Adrenal gland (tissue), 5 donors: ENCODE measurements at regions not wholly inside any gene's neighbourhood (a gene's known extent, or its start where the extent isn't known, plus 50 kb on each side); places are given as distances from the start of the nearest gene placed in this dataset.

Experiments
- CTCF ChIP-seq, 6 experiments: fragments of 450-650 bp in 4 of 6; fragments of 200-600 bp in 2 of 6; sonication (generic) in 1 of 6; IDR thresholded peaks; 1 replicate in 5 of 6; 2 replicates in 1 of 6; pipeline versions ENCODE4 v1.5.1 to v1.8.0; 2016 to 2021; ENCODE audit warnings: antibody characterized with exemption in 6 of 6, mild to moderate bottlenecking in 2 of 6, moderate library complexity in 1 of 6
- POLR2A ChIP-seq, 2 donors: fragments of 450-650 bp; IDR thresholded peaks; one replicate each; pipeline ENCODE4 v1.6.1; 2017; ENCODE audit warnings: antibody characterized with exemption in 2 of 2, mild to moderate bottlenecking in 2 of 2, moderate library complexity in 1 of 2
- donor health status: DM: no; HTN: no; CAD: no.

GRCh38 chr1:95437011-95437410, 203.0 kb downstream of the RWDD3 start:
- no peak for TF ChIP-seq POLR2A (IDR thresholded peaks at IDR 0.05)
- TF ChIP-seq CTCF (IDR thresholded peaks at IDR 0.05): no peak
